T-cell (primary cell): ENCODE measurements at regions not wholly inside any gene's neighbourhood (a gene's known extent, or its start where the extent isn't known, plus 50 kb on each side); places are given as distances from the start of the nearest gene placed in this dataset.

Experiments used
- ATAC-seq, 4 experiments: fragments of 200-7000 bp in 3 of 4; fragments of 150-1000 bp in 1 of 4; cut with Tn5 transposase; replicated peaks in 1 of 4; 1 replicate in 3 of 4; 2 replicates in 1 of 4; pipeline ENCODE4 v1.10.0; 2021; ENCODE audit warnings: moderate library complexity in 3 of 4, mild to moderate bottlenecking in 2 of 4, moderate number of reproducible peaks in 1 of 4
- CTCF ChIA-PET, 2 donors: fragments of 300-600 bp; sonication (Branson Sonifier 250); formaldehyde crosslinking; loops; one replicate each; lab custom pipeline; 2022; ENCODE audit warnings: antibody characterized with exemption in 2 of 2; lab: Charles Lee
- POLR2A ChIA-PET, 2 donors: fragments of 300-600 bp; sonication (Branson Sonifier 250); formaldehyde crosslinking; loops; one replicate each; lab custom pipeline; 2022; ENCODE audit warnings: antibody characterized with exemption in 2 of 2; lab: Charles Lee
- DNase-seq, 35 experiments: peaks; one replicate each; pipeline versions ENCODE4 v3.0.0 to v3.0.0-alpha.2; 2013 to 2023
- H3K27ac ChIP-seq: one replicate; pipeline ENCODE4 v1.5.1; 2013; ENCODE audit warnings: low read length
- H3K27me3 ChIP-seq, 2 experiments: replicated peaks in 1 of 2; 1 replicate in 1 of 2; 2 replicates in 1 of 2; pipeline versions ENCODE4 v1.6.1 to v1.7.0; 2013; ENCODE audit warnings: low read length in 1 of 2, mixed read lengths in 1 of 2; ENCODE audit not compliant: control insufficient read depth in 2 of 2, insufficient read depth in 2 of 2; ENCODE audit errors: extremely low read depth in 1 of 2
- H3K36me3 ChIP-seq, 2 donors: 1 replicate in 1 of 2; 2 replicates in 1 of 2; pipeline versions ENCODE4 v1.6.1 to v1.7.0; 2013; ENCODE audit warnings: low read length in 1 of 2; ENCODE audit not compliant: control insufficient read depth in 2 of 2, insufficient read depth in 1 of 2; ENCODE audit errors: extremely low read depth in 1 of 2
- H3K4me1 ChIP-seq, 2 experiments: 1 replicate in 1 of 2; 2 replicates in 1 of 2; pipeline versions ENCODE4 v1.6.1 to v1.7.0; 2013; ENCODE audit warnings: low read length in 2 of 2, mixed read lengths in 1 of 2; ENCODE audit not compliant: insufficient read depth in 2 of 2, control insufficient read depth in 1 of 2; ENCODE audit errors: extremely low read depth in 1 of 2
- H3K4me3 ChIP-seq, 2 donors: 1 replicate in 1 of 2; 2 replicates in 1 of 2; pipeline versions ENCODE4 v1.5.1 to v1.7.0; 2013; ENCODE audit warnings: mild to moderate bottlenecking in 2 of 2, low read length in 1 of 2, moderate library complexity in 1 of 2; ENCODE audit not compliant: control insufficient read depth in 1 of 2; ENCODE audit errors: extremely low read depth in 1 of 2
- H3K9me3 ChIP-seq: 2 replicates; pipeline ENCODE4 v1.7.0; 2013
- H3K27ac Mint-ChIP-seq, 2 donors: one replicate each; pipeline ENCODE4 v1.8.0; 2020 to 2021; ENCODE audit warnings: mild to moderate bottlenecking in 2 of 2, mixed read lengths in 2 of 2
- H3K27me3 Mint-ChIP-seq, 2 donors: one replicate each; pipeline ENCODE4 v1.8.0; 2021 to 2022; ENCODE audit warnings: mixed read lengths in 2 of 2
- H3K36me3 Mint-ChIP-seq: one replicate; pipeline ENCODE4 v1.8.0; 2021; ENCODE audit warnings: mixed read lengths
- H3K4me1 Mint-ChIP-seq, 3 donors: one replicate each; pipeline ENCODE4 v1.8.0; 2020 to 2022; ENCODE audit warnings: mixed read lengths in 3 of 3, mild to moderate bottlenecking in 1 of 3
- H3K4me3 Mint-ChIP-seq, 3 donors: one replicate each; pipeline ENCODE4 v1.8.0; 2020 to 2022; ENCODE audit warnings: mild to moderate bottlenecking in 3 of 3, mixed read lengths in 3 of 3, moderate library complexity in 3 of 3
- H3K9me3 Mint-ChIP-seq, 3 donors: one replicate each; pipeline ENCODE4 v1.8.0; 2020 to 2022; ENCODE audit warnings: mixed read lengths in 3 of 3
- WGBS: methylation state at CpG from one replicate; pipeline ENCODE4 v1.1.5; 2013; ENCODE audit warnings: missing lambda C conversion rate; ENCODE audit not compliant: insufficient coverage; 5-methylcytosine and 5-hydroxymethylcytosine counted together

DNA sequence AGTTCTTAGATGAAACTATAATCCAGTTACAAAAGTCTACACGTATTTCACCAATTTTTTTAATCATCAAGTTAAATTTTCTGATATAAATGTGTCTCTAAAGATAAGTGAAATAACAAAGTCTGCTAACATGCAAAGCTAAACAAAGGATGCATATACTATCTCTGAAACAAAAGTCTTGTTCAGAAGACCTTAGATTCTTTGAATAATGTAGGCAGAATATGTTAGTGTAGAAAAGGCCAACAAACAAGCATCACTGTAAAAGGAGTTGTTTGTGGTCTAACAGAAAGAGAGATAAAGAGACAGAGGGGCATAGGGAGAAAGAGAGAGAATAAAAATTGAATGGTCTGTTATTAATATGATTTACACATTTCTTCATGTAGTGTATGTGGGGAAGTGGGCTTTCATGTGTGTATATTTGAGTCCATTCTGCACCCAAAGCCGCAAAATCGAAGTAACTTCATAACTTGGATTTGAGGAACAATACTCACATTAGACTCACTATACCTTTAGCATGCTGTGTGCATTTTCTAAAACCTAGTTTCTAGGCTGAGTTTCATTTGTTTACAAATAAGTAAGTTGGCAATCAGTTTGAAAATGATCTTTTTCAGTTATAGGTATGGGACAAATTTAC lies 734.8 kb upstream of the REG3G start:
- no peak for ATAC-seq
- no CpG with 5 or more reads among the region's 3 CpGs for WGBS
- H3K4me1 Mint-ChIP-seq = no peaks in the 10 kb centered on the region

DNA sequence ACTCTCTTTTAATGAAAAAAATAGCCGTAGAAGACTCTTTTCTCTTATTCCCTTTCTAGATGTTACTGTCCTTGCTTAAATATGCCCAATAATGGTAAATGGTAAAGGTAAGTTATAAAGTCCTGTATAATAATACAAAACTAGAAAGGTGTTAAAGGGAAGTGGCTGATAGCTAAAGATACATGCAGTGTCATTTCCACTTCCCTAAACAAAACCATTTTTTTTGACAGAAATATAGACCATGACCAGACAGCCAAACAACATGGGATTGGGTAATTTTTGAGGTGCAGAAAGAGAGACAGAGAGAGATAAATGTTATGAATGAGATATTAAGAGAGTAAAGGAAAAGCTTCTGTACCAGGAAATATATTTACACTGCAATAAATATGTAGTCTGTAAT lies 731.7 kb upstream of the REG3G start:
- Mint-ChIP-seq H3K27me3 (no peaks in the 10 kb centered on the region), H3K4me3 (no peak overlapping the region), H3K27ac (no peak overlapping the region), H3K9me3 (peaks cover 11 to 13% (median 13%) of the 10 kb centered on the region in 3 donors), H3K36me3 (no peaks in the 10 kb centered on the region), H3K4me1 (no peaks in the 10 kb centered on the region)
- CTCF ChIA-PET = no interaction called here
- ATAC-seq (no peak), DNase-seq (no peak)
- H3K9me3 ChIP-seq = no peaks in the 10 kb centered on the region
- no peak overlapping the region for H3K27ac ChIP-seq
- H3K27me3 ChIP-seq = no peaks in the 10 kb centered on the region
- H3K4me3 ChIP-seq = no peak overlapping the region
- no peaks in the 10 kb centered on the region for H3K4me1 ChIP-seq
- POLR2A ChIA-PET = no interaction called here
- H3K36me3 ChIP-seq = no peaks in the 10 kb centered on the region
- WGBS = no CpG with 5 or more reads among the region's 1 CpG

More for the DNA sequence above, 734.8 kb upstream of the REG3G start:
- CTCF ChIA-PET = no interaction called here
- Histone ChIP-seq H3K27ac (no peak overlapping the region), H3K4me3 (no peak overlapping the region), H3K27me3 (no peaks in the 10 kb centered on the region), H3K9me3 (no peaks in the 10 kb centered on the region), H3K36me3 (no peaks in the 10 kb centered on the region), H3K4me1 (no peaks in the 10 kb centered on the region)
- Mint-ChIP-seq H3K9me3 (peaks cover 9 to 16% (median 14%) of the 10 kb centered on the region in 3 donors), H3K27me3 (no peaks in the 10 kb centered on the region), H3K4me3 (no peak overlapping the region), H3K27ac (no peak overlapping the region), H3K36me3 (no peaks in the 10 kb centered on the region)
- POLR2A ChIA-PET = no interaction called here
- no peak for DNase-seq

DNA sequence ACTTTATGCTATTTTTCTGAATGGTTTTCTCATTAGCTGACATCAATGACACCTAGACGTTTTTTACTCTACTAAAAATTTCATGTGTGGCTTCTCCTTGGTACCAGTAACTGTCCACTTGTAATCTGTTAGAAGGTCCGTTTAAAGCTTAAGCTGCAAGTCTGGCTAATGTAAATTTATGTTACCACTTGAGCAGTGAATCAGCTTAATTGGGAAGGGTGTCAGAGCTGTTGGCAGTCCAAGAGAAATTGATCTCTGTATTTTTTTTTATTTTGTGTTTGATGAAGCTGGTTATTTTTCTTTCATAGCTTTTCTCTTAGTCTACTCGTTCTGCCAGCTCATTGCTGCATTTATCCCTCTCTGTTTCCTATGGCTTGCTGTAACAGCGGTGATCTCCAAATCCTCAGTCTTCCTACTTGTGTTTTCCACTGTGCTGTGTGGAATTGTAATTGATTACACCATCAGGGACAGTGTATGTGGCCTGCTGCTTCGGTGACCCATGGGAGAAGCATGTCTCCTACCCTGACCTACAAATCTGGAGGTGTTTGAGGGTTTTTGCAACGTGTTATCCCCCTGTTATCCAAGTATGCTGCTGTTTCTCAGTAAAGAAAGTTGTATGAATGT lies 724.2 kb upstream of the REG3G start:
- no peaks in the 10 kb centered on the region for H3K27me3 Mint-ChIP-seq
- no CpG with 5 or more reads among the region's 6 CpGs for WGBS
- Histone ChIP-seq H3K9me3 (no peaks in the 10 kb centered on the region), H3K27me3 (no peaks in the 10 kb centered on the region), H3K36me3 (no peaks in the 10 kb centered on the region), H3K4me3 (no peak overlapping the region), H3K4me1 (no peaks in the 10 kb centered on the region), H3K27ac (no peak overlapping the region)
- no peaks in the 10 kb centered on the region for H3K4me1 Mint-ChIP-seq
- H3K9me3 Mint-ChIP-seq = peaks cover 5 to 17% (median 9%) of the 10 kb centered on the region in 3 donors
- no peak overlapping the region for H3K4me3 Mint-ChIP-seq
- no peak overlapping the region for H3K27ac Mint-ChIP-seq
- no peaks in the 10 kb centered on the region for H3K36me3 Mint-ChIP-seq
- CTCF ChIA-PET = no interaction called here
- no peak for ATAC-seq
- POLR2A ChIA-PET = no interaction called here
- no peak for DNase-seq

DNA sequence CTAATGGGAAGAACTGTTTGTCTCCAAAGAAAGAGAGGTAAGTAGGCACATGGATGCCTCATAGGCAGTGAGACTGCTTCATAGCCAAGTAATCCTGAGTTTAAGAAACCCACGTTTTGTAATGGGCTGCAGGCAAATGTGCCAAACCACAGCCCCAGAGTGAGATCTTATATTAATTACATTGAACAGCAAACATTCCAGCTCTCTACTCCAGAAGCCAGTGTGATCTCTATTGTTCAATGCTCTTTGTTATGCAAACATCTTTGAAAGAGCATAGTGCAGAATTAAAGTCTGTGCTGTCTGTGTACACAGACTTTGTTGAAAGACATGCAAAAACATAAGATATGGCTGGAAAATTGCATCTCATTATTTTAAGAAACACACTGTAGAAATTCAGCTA lies 720.8 kb upstream of the REG3G start:
- Histone ChIP-seq H3K4me3 (no peak overlapping the region), H3K27ac (no peak overlapping the region), H3K9me3 (no peaks in the 10 kb centered on the region), H3K27me3 (no peaks in the 10 kb centered on the region), H3K4me1 (no peaks in the 10 kb centered on the region), H3K36me3 (no peaks in the 10 kb centered on the region)
- no peaks in the 10 kb centered on the region for H3K27me3 Mint-ChIP-seq
- no peaks in the 10 kb centered on the region for H3K36me3 Mint-ChIP-seq
- no peak overlapping the region for H3K4me3 Mint-ChIP-seq
- ChIA-PET CTCF (no interaction called here), POLR2A (interaction anchor here in 1 of 2 donors (0.6 kb wide), 1 partner anchor 23 kb away, joined by 5 read pairs; no protein-coding TSS in a partner anchor)
- WGBS = no CpG with 5 or more reads among the region's 1 CpG
- H3K27ac Mint-ChIP-seq = no peak overlapping the region
- DNase-seq (no peak), ATAC-seq (no peak)
- H3K4me1 Mint-ChIP-seq = no peaks in the 10 kb centered on the region
- H3K9me3 Mint-ChIP-seq = peaks cover 10 to 35% (median 22%) of the 10 kb centered on the region in 3 donors

DNA sequence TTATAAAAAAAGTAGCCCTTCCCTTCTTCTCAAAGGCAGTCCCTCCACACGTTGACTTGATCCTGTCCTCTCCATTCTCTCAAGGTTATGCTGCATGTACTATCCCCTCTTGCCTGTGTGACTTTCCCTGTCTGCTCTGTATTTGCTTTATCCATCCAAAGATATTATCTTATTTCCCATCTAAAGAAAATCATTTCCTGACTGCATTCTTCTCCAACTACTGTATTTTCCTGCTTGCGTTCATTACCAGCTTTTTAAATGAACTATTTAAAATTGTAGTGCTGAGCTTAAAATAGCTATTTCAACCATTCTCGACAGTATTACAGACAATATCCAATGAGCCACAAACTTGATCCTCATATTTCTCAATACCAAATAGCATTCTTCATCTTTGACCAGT lies 716.0 kb upstream of the REG3G start:
- Histone ChIP-seq H3K4me3 (no peak overlapping the region), H3K4me1 (no peaks in the 10 kb centered on the region), H3K27ac (no peak overlapping the region), H3K9me3 (no peaks in the 10 kb centered on the region), H3K36me3 (no peaks in the 10 kb centered on the region), H3K27me3 (no peaks in the 10 kb centered on the region)
- no peak overlapping the region for H3K27ac Mint-ChIP-seq
- no peaks in the 10 kb centered on the region for H3K36me3 Mint-ChIP-seq
- H3K4me1 Mint-ChIP-seq = no peaks in the 10 kb centered on the region
- ATAC-seq (no peak), DNase-seq (no peak)
- ChIA-PET POLR2A (no interaction called here), CTCF (no interaction called here)
- no peaks in the 10 kb centered on the region for H3K27me3 Mint-ChIP-seq
- WGBS = 31% methylated on average over 1 of the region's 3 CpGs
- H3K4me3 Mint-ChIP-seq = no peak overlapping the region
- H3K9me3 Mint-ChIP-seq = peaks cover 13 to 41% (median 25%) of the 10 kb centered on the region in 3 donors

DNA sequence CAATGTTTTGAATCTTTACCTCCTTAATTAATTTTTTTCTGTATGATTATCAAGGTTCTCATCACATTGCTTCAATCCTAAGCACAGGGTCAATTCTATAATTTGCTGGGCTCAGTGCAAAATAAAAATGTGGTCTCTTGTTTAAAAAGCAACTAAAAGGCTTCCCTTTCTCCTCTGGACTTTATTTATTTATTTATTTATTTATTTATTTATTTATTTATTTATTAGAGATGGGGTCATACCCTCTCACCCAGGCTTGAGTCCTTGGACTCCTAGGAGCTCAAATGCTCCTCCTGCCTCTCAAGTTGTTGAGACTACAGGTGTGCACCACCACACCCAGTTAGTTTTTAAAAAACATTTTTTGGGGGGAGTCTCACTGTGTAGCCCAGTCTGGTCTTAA lies 710.1 kb upstream of the REG3G start:
- ATAC-seq = no peak
- no peaks in the 10 kb centered on the region for H3K4me1 Mint-ChIP-seq
- H3K27me3 Mint-ChIP-seq = no peaks in the 10 kb centered on the region
- ChIA-PET POLR2A (interaction anchor here in 1 of 2 donors (0.7 kb wide), 1 partner anchor 13 kb away, joined by 3 read pairs; no protein-coding TSS in a partner anchor), CTCF (no interaction called here)
- Histone ChIP-seq H3K27ac (no peak overlapping the region), H3K27me3 (no peaks in the 10 kb centered on the region), H3K9me3 (no peaks in the 10 kb centered on the region), H3K4me3 (no peak overlapping the region), H3K36me3 (no peaks in the 10 kb centered on the region), H3K4me1 (no peaks in the 10 kb centered on the region)
- no peak overlapping the region for H3K4me3 Mint-ChIP-seq
- no peak for DNase-seq
- H3K9me3 Mint-ChIP-seq = peaks cover 11 to 27% (median 18%) of the 10 kb centered on the region in 3 donors
- H3K27ac Mint-ChIP-seq = no peak overlapping the region
- H3K36me3 Mint-ChIP-seq = no peaks in the 10 kb centered on the region
